ENCODE measurements at regions not wholly inside any gene's neighbourhood (a gene's known extent, or its start where the extent isn't known, plus 50 kb on each side); places are given as distances from the start of the nearest gene placed in this dataset.

- TF ChIP-seq POLR2A (IDR thresholded peaks at IDR 0.05; ENCODE audit: control extremely low read depth in 1 of 2, low read depth in 2 of 2, low read length in 2 of 2) (no peak), POLR2AphosphoS5 (IDR thresholded peaks at IDR 0.05; ENCODE audit: low read depth, low read length) (no peak), KDM1A (IDR thresholded peaks at IDR 0.05; ENCODE audit: borderline replicate concordance, low read length) (no peak), JUN (IDR thresholded peaks at IDR 0.05; ENCODE audit: low read depth, low read length) (no peak), SP1 (IDR thresholded peaks at IDR 0.05; ENCODE audit: low read depth, low read length) (no peak), CHD1 (IDR thresholded peaks at IDR 0.05; ENCODE audit: low read depth, low read length) (no peak), RNF2 (IDR thresholded peaks at IDR 0.05; ENCODE audit: borderline replicate concordance, low read depth, low read length, missing control alignments, poor library complexity, severe bottlenecking) (no peak), HDAC2 (IDR thresholded peaks at IDR 0.05; ENCODE audit: borderline replicate concordance in 1 of 2, low read depth in 2 of 2, low read length in 2 of 2) (no peak), KDM4A (IDR thresholded peaks at IDR 0.05; ENCODE audit: low read depth, low read length, severe bottlenecking) (no peak), CBX8 (IDR thresholded peaks at IDR 0.05; ENCODE audit: borderline replicate concordance, low read depth, low read length) (no peak)
- TF ChIP-seq, protein P1, sequence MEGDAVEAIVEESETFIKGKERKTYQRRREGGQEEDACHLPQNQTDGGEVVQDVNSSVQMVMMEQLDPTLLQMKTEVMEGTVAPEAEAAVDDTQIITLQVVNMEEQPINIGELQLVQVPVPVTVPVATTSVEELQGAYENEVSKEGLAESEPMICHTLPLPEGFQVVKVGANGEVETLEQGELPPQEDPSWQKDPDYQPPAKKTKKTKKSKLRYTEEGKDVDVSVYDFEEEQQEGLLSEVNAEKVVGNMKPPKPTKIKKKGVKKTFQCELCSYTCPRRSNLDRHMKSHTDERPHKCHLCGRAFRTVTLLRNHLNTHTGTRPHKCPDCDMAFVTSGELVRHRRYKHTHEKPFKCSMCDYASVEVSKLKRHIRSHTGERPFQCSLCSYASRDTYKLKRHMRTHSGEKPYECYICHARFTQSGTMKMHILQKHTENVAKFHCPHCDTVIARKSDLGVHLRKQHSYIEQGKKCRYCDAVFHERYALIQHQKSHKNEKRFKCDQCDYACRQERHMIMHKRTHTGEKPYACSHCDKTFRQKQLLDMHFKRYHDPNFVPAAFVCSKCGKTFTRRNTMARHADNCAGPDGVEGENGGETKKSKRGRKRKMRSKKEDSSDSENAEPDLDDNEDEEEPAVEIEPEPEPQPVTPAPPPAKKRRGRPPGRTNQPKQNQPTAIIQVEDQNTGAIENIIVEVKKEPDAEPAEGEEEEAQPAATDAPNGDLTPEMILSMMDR (IDR thresholded peaks at IDR 0.05; ENCODE audit: control extremely low read depth in 1 of 3, insufficient read depth in 1 of 3, low read depth in 1 of 3, low read length in 3 of 3), result no peak
- TF ChIP-seq, protein P2, sequence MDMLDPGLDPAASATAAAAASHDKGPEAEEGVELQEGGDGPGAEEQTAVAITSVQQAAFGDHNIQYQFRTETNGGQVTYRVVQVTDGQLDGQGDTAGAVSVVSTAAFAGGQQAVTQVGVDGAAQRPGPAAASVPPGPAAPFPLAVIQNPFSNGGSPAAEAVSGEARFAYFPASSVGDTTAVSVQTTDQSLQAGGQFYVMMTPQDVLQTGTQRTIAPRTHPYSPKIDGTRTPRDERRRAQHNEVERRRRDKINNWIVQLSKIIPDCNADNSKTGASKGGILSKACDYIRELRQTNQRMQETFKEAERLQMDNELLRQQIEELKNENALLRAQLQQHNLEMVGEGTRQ (IDR thresholded peaks at IDR 0.05; ENCODE audit: low read length), result no peak
Observed at GRCh38 chr18:29157905-29158304, 981.0 kb upstream of the CDH2 start.
